COR-L47 (cell line): ENCODE measurements at regions not wholly inside any gene's neighbourhood (a gene's known extent, or its start where the extent isn't known, plus 50 kb on each side); places are given as distances from the start of the nearest gene placed in this dataset.
"Not testable (repeated sequence)": the region's sequence is repeated elsewhere in the genome, so short reads cannot be mapped to it uniquely, and the experiment has no call there.

Source experiments
- DNase-seq: peaks from one replicate; lab custom pipeline; 2025; lab: John Stamatoyannopoulos, UW

DNA sequence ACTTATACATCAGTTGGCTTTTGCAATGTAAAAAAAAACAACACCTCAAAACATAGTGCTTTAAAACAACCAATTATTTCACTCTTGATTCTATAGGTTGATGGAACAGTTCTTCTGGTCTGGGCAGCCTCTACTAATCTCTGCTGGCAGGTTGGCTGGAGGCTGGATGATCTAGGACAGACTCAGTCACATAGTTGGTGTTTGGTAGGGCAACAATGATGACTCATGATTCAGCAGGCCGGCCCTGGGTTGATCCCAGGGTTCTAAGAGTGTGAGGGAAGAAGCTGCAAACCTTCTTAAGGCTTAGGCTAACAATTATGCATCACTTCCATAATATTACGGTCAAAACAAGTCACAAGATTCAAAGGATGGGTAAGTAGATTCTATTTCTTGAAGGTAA, 558.2 kb downstream of the ZNF674 start:
- DNase-seq, result no peak

DNA sequence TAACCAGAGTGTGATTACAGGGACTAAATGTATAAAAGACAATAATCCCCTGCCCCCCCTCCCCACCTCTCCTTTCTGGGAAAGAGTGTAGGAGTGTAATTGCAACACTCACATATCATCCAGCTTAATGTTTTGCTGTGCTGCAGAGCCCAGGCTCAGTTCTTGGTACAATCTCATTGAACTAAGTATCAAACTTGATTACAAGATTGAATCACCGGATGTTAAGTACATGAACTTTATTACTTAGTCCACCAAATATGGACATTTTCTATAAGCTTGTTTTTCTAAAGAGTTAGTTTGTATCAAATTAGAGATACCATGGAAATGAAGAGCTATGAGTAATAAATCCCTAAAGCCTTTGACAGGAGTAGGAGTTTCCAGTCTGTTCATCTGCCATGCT, 559.1 kb downstream of the ZNF674 start:
- DNase-seq, result no peak

DNA sequence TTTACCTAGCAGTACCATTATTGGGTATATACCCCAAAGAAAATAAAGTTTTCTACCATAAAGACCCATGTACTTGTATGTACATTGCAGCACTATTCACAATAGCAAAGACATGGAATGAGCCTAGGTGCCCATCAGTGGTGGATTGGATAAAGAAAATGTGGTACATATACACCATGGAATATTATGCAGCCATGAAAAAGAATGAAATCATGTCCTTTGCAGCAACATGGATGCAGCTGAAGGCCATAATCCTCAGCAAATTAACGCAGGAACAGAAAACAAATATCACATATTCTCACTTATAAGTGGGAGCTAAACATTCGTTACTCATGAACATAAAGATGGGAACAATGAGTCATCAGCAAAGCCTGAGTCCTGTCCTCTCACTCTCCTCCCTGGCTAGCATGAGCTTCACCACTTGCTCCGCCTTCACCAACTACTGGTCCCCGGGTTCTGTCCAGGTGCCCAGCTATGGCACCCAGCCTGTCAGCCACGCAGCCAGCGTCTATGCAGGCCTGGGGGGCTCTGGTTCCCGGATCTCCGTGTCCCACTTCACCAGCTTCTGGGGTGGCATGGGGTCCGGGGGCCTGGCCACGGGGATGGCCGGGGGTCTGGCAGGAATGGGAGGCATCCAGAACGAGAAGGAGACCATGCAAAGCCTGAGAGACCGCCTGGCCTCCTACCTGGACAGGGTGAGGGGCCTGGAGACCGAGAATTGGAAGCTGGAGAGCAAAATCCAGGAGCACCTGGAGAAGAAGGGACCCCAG, 562.1 kb downstream of the ZNF674 start:
- DNase-seq, result not testable (repeated sequence)

DNA sequence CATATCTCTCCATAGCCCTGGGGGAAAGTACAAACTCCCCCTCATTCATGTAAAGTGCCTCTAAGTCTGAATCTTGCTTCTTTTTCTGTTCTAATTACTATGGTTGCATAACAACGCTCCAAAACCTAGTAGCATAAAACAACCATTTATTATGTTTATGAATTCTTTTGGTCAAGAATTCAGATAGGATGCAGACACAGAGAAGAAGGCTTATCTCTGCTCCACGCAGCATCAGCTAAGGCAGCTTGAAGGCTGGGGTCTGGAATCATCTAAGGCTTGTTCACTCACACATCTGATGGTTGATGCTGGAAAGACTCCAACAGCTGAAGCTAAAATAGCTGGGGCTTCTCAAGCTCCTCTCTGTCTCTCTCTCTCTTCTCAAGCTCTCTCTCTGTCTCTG, 564.5 kb downstream of the ZNF674 start:
- no peak for DNase-seq

- DNase-seq, result no peak
These were observed 569.6 kb downstream of the ZNF674 start for GRCh38 chrX:45975633-45976032.

- DNase-seq, result no peak
These were observed 572.6 kb downstream of the ZNF674 start for GRCh38 chrX:45972636-45973035.

- no peak for DNase-seq
These were observed 585.7 kb downstream of the ZNF674 start for GRCh38 chrX:45959567-45959966.

GRCh38 chrX:45956191-45956870, 588.9 kb downstream of the ZNF674 start:
- DNase-seq, result no peak

DNA sequence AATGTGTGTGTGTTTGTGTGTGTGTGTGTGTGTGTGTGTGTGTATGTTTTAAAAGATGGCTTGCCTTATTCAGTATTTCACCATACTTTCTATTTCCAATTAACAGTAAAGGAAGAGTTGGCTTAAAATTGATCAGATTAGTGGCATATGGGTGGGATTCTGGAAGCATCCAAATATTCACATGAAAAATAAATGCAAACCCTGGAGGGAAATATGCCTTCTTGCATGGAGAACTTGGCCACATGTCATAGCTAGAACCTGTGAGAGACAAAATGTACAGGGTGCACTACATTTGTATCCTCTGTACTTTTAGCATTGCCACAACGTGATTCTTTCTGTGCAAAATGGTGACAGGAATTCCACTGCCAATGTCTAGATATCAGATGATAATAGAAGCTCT, 589.6 kb downstream of the ZNF674 start:
- DNase-seq, result no peak

DNA sequence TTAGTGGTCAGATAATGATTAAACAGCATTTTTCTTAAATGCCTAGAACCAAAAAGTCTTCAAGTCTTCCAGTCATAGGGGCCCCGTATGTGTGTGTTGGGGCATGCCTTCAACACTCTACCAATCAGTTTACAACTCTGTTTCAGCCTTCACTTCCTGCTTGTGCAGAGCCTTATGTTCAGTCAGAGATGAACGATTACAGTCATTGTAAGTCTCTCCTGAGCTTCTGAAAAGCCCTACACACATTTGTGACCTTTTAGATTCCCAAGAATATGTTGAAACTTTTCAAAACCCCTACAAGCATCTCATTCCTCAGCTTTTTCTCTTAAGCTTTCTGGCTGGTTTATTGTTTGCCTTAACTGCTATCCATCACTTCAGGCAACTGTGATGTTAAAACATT, 591.2 kb downstream of the ZNF674 start:
- DNase-seq, result no peak

GRCh38 chrX:45952030-45952429, 593.2 kb downstream of the ZNF674 start:
- DNase-seq, result no peak

DNA sequence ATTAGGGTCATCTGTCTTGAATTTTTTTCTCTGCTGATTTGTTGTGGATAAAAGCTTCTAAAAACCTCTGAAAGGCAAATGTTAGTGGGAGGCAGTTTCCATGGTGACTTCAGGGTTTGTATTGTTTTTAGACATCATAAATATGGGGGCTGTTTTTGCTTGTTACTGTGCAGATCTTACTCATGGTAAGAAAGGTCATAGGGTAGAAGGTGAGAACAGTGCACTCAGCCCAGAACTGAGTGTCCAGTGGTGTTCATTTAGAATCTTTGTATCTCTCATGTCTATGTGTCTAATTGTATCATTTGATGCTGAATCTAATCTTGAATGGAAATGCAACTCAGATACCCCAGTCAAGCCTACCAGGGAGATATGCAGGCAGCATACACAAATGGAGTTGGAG, 609.8 kb downstream of the ZNF674 start:
- no peak for DNase-seq

- DNase-seq, result no peak
These were observed 632.9 kb downstream of the ZNF674 start for GRCh38 chrX:45912316-45912715.

GRCh38 chrX:45907786-45908185, 637.4 kb downstream of the ZNF674 start:
- no peak for DNase-seq

DNA sequence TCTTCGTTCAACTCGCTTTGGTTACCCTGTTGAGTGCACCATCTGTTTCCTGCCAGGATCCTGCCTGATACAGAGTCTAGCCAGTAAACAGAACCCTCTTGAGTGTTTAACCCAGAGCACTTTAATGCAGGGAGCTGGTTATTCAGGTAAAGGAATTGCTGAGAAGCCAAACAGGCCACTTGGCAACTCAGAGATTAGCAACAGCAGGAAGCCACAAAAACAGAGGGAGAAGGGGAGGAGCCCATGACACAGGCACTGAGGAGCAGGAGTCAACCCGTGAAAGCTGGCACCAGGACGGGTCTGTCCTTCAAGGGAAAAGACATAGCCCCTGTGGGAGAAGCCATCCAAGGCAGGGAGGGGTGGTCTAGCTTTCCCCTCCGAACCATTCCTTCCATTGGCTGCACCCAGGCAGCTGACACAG, 641.4 kb downstream of the ZNF674 start:
- DNase-seq, result no peak

- no peak for DNase-seq
These were observed 644.2 kb downstream of the ZNF674 start for GRCh38 chrX:45900766-45901615.

DNA sequence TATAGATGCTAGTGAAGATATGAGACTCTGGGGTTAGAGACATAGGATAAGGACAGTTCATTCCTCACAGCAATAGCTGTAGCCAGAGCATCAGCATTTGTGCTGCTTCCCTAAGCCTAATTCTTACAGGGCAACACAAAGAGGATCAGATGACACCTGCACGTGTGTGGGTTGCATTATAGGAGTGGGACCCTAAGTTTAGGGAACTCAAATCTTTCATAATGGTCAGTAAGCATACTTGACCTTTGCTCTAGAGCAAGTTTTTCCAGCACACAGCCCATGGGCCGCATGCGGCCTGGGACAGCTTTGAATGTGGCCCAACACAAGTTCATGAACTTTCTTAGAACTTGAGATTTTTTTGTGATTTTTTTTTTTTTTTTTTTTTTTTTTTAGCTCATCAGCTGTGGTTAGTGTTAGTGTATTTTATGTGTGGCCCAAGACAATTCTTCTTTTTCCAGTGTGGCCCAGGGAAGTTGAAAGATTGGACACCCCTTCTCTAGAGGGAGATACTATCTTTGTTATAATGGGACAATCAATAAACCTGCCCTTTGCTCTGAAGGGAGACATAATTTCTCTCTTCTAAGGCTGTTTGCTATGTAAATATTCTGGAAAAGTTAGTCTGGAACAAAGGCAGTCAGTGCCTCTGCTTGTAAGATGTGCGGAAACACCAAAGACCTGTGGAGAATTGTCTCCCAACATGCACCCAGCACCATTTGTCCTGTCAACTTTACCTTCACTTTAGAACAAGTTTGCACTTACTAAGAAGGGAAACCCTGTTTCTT, 650.2 kb downstream of the ZNF674 start:
- no peak for DNase-seq

GRCh38 chrX:45889471-45889870, 655.8 kb downstream of the ZNF674 start:
- DNase-seq, result no peak

DNA sequence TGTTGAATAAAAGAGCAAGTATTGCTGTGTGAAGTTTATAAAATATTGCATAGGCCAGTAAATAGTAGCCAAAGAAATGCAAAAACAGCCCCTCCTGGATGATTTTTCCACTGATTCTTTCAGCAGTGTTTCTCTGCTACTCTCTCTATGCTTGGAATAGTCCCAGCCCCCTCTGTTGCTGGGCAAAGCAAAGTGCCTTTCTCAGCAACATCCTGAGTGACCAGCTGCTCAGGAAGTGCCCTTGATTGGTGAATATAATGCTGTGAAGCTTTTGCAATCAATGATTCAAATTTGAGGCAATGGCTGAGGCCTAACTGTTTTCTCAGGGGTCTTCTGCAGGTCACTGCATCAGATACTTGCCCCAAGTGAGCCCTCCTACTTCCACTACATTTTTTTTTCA, 656.7 kb downstream of the ZNF674 start:
- DNase-seq, result no peak

- no peak for DNase-seq
These were observed 659.3 kb downstream of the ZNF674 start for GRCh38 chrX:45885931-45886330.

GRCh38 chrX:45879512-45879911, 665.7 kb downstream of the ZNF674 start:
- DNase-seq, result no peak

DNA sequence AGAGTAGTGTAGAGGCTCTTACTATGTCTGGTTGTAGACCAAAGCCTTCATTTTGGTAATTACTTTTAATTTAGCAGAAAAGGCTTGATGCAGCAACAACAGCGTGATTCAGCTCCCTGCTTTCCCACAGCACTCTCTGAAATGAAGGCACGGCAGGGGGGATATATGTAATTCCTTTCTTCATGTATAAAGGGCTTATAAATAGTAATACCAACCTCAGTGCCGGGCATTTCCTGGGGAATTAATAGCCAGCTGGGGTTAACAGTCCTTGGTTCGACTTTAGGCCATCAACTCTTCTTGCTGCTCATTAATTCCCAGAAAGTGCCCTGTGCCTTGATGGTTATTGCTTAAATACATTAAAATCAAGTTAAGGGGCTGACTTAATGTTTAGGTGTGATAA, 669.0 kb downstream of the ZNF674 start:
- DNase-seq, result no peak
